ENCODE measurements at regions not wholly inside any gene's neighbourhood (a gene's known extent, or its start where the extent isn't known, plus 50 kb on each side); places are given as distances from the start of the nearest gene placed in this dataset.

GRCh38 chr16:49194537-49195236 lies 87.0 kb downstream of the CBLN1 start:
- WGBS: 51% methylated on average over 16 of the region's 16 CpGs
- no peak overlapping the region for H3K9ac ChIP-seq (ENCODE audit: low read depth in 1 of 2, low read length in 2 of 2)
- H3K4me1 ChIP-seq (ENCODE audit: control insufficient read depth in 4 of 4, insufficient read depth in 4 of 4, low read length in 3 of 4): no peaks in the 10 kb centered on the region
- no peak for DNase-seq (ENCODE audit: low spot score)
- H3K36me3 ChIP-seq (ENCODE audit: control insufficient read depth in 4 of 4, insufficient read depth in 3 of 4, low read depth in 1 of 4, low read length in 3 of 4): no peaks in the 10 kb centered on the region
- TF ChIP-seq HNF4G (IDR thresholded peaks at IDR 0.05) (no peak), FOXA1 (IDR thresholded peaks at IDR 0.05) (no peak), EGR1 (IDR thresholded peaks at IDR 0.05; ENCODE audit: low read depth in 2 of 2) (no peak), SP1 (IDR thresholded peaks at IDR 0.05) (no peak), TAF1 (conservative IDR thresholded peaks at IDR 0.05) (no peak), GABPA (IDR thresholded peaks at IDR 0.05 in 1 of 2, conservative IDR thresholded peaks at IDR 0.05 in 1 of 2) (no peak), YY1 (IDR thresholded peaks at IDR 0.05) (no peak), RAD21 (IDR thresholded peaks at IDR 0.05) (no peak), HNF4A (conservative IDR thresholded peaks at IDR 0.05) (no peak), REST (IDR thresholded peaks at IDR 0.05) (no peak), FOXA2 (IDR thresholded peaks at IDR 0.05) (no peak), ZBTB33 (IDR thresholded peaks at IDR 0.05) (no peak), CTCF (IDR thresholded peaks at IDR 0.05; ENCODE audit: low read depth, low read length, missing input control) (no peak), ATF3 (IDR thresholded peaks at IDR 0.05) (no peak), JUND (IDR thresholded peaks at IDR 0.05) (no peak), NR2F2 (IDR thresholded peaks at IDR 0.05) (no peak), MAX (IDR thresholded peaks at IDR 0.05) (no peak), RXRA (IDR thresholded peaks at IDR 0.05) (no peak)
- no peak overlapping the region for H3K4me3 ChIP-seq (ENCODE audit: low read depth in 1 of 3, low read length in 3 of 3)
- no peaks in the 10 kb centered on the region for H3K9me3 ChIP-seq (ENCODE audit: control insufficient read depth in 4 of 4, low read length in 3 of 4)
- no peak overlapping the region for H3K27ac ChIP-seq (ENCODE audit: low read depth in 1 of 2, low read length in 2 of 2)
- H3K27me3 ChIP-seq (ENCODE audit: control insufficient read depth in 4 of 4, insufficient read depth in 4 of 4, low read length in 3 of 4): no peaks in the 10 kb centered on the region
